PFSK-1 (cell line): ENCODE measurements at regions not wholly inside any gene's neighbourhood (a gene's known extent, or its start where the extent isn't known, plus 50 kb on each side); places are given as distances from the start of the nearest gene placed in this dataset.

Experiments used
- FOXP2 ChIP-seq: optimal IDR thresholded peaks from 2 replicates; pipeline ENCODE3; 2011; ENCODE audit warnings: borderline replicate concordance, control low read depth, inconsistent platforms; ENCODE audit not compliant: insufficient read depth; ENCODE audit errors: extremely low read length, extremely low read depth
- POLR2AphosphoS5 ChIP-seq: IDR thresholded peaks from 2 replicates; pipeline ENCODE4 v1.6.1; 2012; ENCODE audit warnings: low read depth, mild to moderate bottlenecking, control low read depth, low read length, moderate library complexity
- REST ChIP-seq, 2 experiments: IDR thresholded peaks; 2 replicates each; pipeline versions ENCODE4 v1.6.1 to v1.8.0; 2011 to 2012; ENCODE audit warnings: low read depth in 2 of 2, low read length in 2 of 2, control low read depth in 1 of 2, inconsistent platforms in 1 of 2, mild to moderate bottlenecking in 1 of 2, moderate library complexity in 1 of 2; ENCODE audit not compliant: insufficient read depth in 1 of 2
- SIN3A ChIP-seq: IDR thresholded peaks from 2 replicates; pipeline ENCODE4 v1.6.1; 2012; ENCODE audit warnings: mild to moderate bottlenecking, low read length, moderate library complexity, borderline replicate concordance; ENCODE audit not compliant: insufficient read depth
- TAF1 ChIP-seq: IDR thresholded peaks from 2 replicates; pipeline ENCODE4 v1.6.1; 2012; ENCODE audit warnings: low read length, control low read depth, borderline replicate concordance; ENCODE audit not compliant: insufficient read depth

GRCh38 chr20:40161391-40161790 is 527.6 kb downstream of the MAFB start:
- TF ChIP-seq REST (IDR thresholded peaks at IDR 0.05; ENCODE audit: insufficient read depth in 1 of 2, low read depth in 2 of 2, low read length in 2 of 2) (no peak), TAF1 (no peak), FOXP2 (no peak), SIN3A (no peak), POLR2AphosphoS5 (no peak)

GRCh38 chr20:40160097-40160550 is 528.9 kb downstream of the MAFB start:
- TF ChIP-seq TAF1 (no peak), FOXP2 (no peak), POLR2AphosphoS5 (no peak), REST (IDR thresholded peaks at IDR 0.05; ENCODE audit: insufficient read depth in 1 of 2, low read depth in 2 of 2, low read length in 2 of 2) (no peak), SIN3A (no peak)

- TF ChIP-seq TAF1 (no peak), FOXP2 (no peak), POLR2AphosphoS5 (no peak), REST (IDR thresholded peaks at IDR 0.05; ENCODE audit: insufficient read depth in 1 of 2, low read depth in 2 of 2, low read length in 2 of 2) (no peak), SIN3A (no peak)
Observed at GRCh38 chr20:40159276-40159675, 529.8 kb downstream of the MAFB start.

- TF ChIP-seq REST (IDR thresholded peaks at IDR 0.05; ENCODE audit: insufficient read depth in 1 of 2, low read depth in 2 of 2, low read length in 2 of 2) = no peak
- no peak for TF ChIP-seq SIN3A
- no peak for TF ChIP-seq TAF1
- no peak for TF ChIP-seq POLR2AphosphoS5
- TF ChIP-seq FOXP2 = no peak
Observed at GRCh38 chr20:40156600-40157317, 532.3 kb downstream of the MAFB start.
